ENCODE measurements at regions not wholly inside any gene's neighbourhood (a gene's known extent, or its start where the extent isn't known, plus 50 kb on each side); places are given as distances from the start of the nearest gene placed in this dataset.

GRCh38 chr5:123787635-123788034 lies 275.7 kb downstream of the CSNK1G3 start:
- TF ChIP-seq GATA3 (IDR thresholded peaks at IDR 0.05; ENCODE audit: low read depth, low read length) (no peak), GATA2 (IDR thresholded peaks at IDR 0.05; ENCODE audit: low read depth, low read length) (no peak)

Data from SH-SY5Y (cell line).